Mesothelial cell of epicardium (in vitro differentiated cells): ENCODE measurements at regions not wholly inside any gene's neighbourhood (a gene's known extent, or its start where the extent isn't known, plus 50 kb on each side); places are given as distances from the start of the nearest gene placed in this dataset.

Source experiments
- DNase-seq, 2 experiments: peaks; one replicate each; pipeline ENCODE4 v3.0.0; 2021; ENCODE audit warnings: low spot score in 2 of 2; ENCODE audit not compliant: unreplicated experiment in 2 of 2
- H3K27ac Mint-ChIP-seq: 2 replicates; pipeline ENCODE4 v1.8.0; 2021; ENCODE audit warnings: mixed read lengths
- H3K27me3 Mint-ChIP-seq: 2 replicates; pipeline ENCODE4 v1.8.0; 2021; ENCODE audit warnings: low read depth, mixed read lengths
- H3K36me3 Mint-ChIP-seq: 2 replicates; pipeline ENCODE4 v1.8.0; 2021; ENCODE audit warnings: mixed read lengths
- H3K4me1 Mint-ChIP-seq: 2 replicates; pipeline ENCODE4 v1.8.0; 2021; ENCODE audit warnings: mixed read lengths
- H3K4me3 Mint-ChIP-seq: 2 replicates; pipeline ENCODE4 v1.8.0; 2021; ENCODE audit warnings: mild to moderate bottlenecking, moderate library complexity, mixed read lengths
- H3K9me3 Mint-ChIP-seq: 2 replicates; pipeline ENCODE4 v1.8.0; 2021; ENCODE audit warnings: mixed read lengths
- TF ChIP-seq, protein P1 (sequence below): fragments of 200-600 bp; sonication (generic); IDR thresholded peaks from one replicate; pipeline ENCODE4 v1.5.0; 2021; ENCODE audit warnings: antibody characterized with exemption; ENCODE audit not compliant: unreplicated experiment

DNA sequence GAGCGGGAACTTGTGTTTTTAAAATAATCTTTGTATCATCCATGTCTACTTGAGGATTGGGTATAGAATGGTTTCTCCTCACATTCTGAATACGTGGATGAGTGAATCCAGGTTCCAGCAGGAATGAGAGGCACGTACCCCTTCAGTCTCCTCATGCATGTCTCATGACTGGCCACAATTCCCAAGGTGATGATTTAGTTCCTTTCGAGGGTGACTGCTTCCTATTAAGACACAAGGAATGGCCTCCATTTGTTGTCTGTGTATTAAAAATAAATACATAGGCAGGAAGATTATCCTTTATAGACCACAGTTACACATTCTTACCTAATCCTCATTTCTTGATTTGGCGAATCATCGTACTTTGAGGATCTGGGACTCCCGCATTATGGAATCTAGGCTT is 217.0 kb upstream of the LRIG1 start:
- DNase-seq = no peak
- no peak overlapping the region for H3K4me3 Mint-ChIP-seq
- peaks cover 4% of the 10 kb centered on the region for H3K9me3 Mint-ChIP-seq
- TF ChIP-seq, protein P1, sequence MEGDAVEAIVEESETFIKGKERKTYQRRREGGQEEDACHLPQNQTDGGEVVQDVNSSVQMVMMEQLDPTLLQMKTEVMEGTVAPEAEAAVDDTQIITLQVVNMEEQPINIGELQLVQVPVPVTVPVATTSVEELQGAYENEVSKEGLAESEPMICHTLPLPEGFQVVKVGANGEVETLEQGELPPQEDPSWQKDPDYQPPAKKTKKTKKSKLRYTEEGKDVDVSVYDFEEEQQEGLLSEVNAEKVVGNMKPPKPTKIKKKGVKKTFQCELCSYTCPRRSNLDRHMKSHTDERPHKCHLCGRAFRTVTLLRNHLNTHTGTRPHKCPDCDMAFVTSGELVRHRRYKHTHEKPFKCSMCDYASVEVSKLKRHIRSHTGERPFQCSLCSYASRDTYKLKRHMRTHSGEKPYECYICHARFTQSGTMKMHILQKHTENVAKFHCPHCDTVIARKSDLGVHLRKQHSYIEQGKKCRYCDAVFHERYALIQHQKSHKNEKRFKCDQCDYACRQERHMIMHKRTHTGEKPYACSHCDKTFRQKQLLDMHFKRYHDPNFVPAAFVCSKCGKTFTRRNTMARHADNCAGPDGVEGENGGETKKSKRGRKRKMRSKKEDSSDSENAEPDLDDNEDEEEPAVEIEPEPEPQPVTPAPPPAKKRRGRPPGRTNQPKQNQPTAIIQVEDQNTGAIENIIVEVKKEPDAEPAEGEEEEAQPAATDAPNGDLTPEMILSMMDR = no peak
- H3K27ac Mint-ChIP-seq = no peak overlapping the region
- no peaks in the 10 kb centered on the region for H3K27me3 Mint-ChIP-seq
- H3K36me3 Mint-ChIP-seq = no peaks in the 10 kb centered on the region
- no peaks in the 10 kb centered on the region for H3K4me1 Mint-ChIP-seq

DNA sequence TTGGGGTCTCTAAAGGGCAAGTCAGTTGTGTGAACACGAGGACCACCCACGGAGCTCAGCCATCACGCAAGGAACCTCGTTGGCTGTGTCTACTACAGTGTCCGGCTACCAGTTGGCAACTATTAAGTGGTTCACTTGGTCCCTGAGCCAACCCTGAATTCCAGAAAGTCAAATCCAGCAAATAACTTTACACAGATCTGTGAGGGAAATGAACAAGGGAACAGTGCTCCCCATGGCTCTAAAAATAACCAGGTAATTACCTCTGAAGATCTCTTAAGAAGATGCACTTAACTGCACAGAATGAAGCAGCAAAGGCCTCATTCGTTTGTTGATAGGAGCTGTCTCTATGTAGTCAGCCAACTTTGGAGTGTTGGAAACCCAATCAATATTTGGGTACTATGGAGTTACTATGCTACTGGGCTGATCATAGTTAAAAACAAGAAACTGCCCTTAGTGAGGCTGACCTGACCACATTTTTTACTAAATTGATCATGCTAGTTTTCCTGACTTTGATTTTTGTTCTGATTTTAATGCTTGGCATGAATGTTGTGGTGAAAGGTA is 219.1 kb upstream of the LRIG1 start:
- DNase-seq = no peak
- TF ChIP-seq, protein P1 = no peak
- H3K4me3 Mint-ChIP-seq = no peak overlapping the region
- peaks cover 4% of the 10 kb centered on the region for H3K9me3 Mint-ChIP-seq
- no peaks in the 10 kb centered on the region for H3K36me3 Mint-ChIP-seq
- H3K27ac Mint-ChIP-seq = no peak overlapping the region
- H3K27me3 Mint-ChIP-seq = no peaks in the 10 kb centered on the region
- no peaks in the 10 kb centered on the region for H3K4me1 Mint-ChIP-seq

DNA sequence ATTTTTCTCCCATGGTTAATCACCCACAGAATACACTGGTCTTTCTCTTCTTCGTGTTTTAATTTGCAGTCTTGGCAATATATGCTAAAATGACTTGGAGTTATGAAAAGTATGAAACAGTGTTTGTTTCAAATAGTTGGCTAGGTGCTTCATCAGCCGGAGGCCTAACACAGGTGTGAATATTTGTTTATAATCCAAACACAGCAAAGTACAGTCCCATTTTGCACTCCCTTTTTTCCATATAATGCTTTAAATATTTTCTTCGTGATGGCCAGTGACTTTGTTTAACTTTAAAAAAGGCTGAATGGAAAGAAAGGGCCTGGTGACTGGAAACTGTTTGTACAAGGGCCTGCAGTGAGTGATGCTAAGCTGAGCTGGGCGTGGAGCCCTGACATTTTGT is 219.7 kb upstream of the LRIG1 start:
- peaks cover 4% of the 10 kb centered on the region for H3K9me3 Mint-ChIP-seq
- H3K4me3 Mint-ChIP-seq = no peak overlapping the region
- H3K4me1 Mint-ChIP-seq = no peaks in the 10 kb centered on the region
- H3K36me3 Mint-ChIP-seq = no peaks in the 10 kb centered on the region
- H3K27me3 Mint-ChIP-seq = no peaks in the 10 kb centered on the region
- DNase-seq = no peak
- TF ChIP-seq, protein P1 = no peak
- H3K27ac Mint-ChIP-seq = no peak overlapping the region

DNA sequence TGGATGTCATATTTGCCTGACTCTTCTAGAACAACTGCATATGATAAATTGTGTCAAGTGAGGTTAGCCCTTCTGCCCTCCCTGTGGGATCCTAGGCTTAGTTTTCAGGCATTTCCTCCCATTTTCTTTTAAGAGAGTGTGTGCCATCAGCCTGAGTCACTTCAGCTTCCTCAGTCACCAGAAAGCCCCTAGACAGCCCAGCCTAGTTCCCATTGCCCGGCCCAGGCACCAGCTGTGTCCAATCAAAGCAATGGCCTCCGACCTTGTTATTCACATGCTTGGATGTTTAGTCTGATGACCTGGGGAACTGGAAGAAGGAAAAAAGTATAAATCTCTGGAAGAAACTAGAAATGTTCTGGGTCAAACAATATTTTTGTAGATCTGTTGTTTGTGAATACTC is 221.9 kb upstream of the LRIG1 start:
- no peak overlapping the region for H3K27ac Mint-ChIP-seq
- DNase-seq = no peak

DNA sequence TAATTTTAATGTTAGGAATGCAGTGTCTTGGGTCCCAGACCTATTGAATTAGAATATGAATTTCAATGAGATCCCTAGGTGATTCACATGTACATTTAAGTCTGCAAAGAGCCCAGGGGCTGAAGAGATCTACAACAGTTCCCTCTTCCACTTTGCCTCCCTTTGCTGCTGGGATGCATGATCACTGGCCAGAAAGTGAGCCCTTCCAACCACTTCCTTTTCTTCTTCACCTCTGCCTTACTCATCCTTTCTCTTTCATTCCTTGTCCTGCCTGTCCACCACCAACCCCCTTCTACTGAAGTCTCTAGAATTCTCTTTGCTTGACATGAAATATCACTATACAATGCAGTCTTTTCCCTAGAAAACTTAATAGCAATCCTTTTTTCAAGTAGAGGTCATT is 222.4 kb upstream of the LRIG1 start:
- DNase-seq = no peak
- no peaks in the 10 kb centered on the region for H3K4me1 Mint-ChIP-seq
- peaks cover 5% of the 10 kb centered on the region for H3K27me3 Mint-ChIP-seq
- TF ChIP-seq, protein P1 = no peak
- no peak overlapping the region for H3K27ac Mint-ChIP-seq
- no peaks in the 10 kb centered on the region for H3K9me3 Mint-ChIP-seq
- no peaks in the 10 kb centered on the region for H3K36me3 Mint-ChIP-seq
- H3K4me3 Mint-ChIP-seq = no peak overlapping the region

More for the DNA sequence above, 221.9 kb upstream of the LRIG1 start:
- TF ChIP-seq, protein P1 = no peak
- Mint-ChIP-seq H3K27me3 (no peaks in the 10 kb centered on the region), H3K9me3 (no peaks in the 10 kb centered on the region), H3K4me3 (no peak overlapping the region), H3K4me1 (no peaks in the 10 kb centered on the region), H3K36me3 (no peaks in the 10 kb centered on the region)
